ENCODE measurements at regions not wholly inside any gene's neighbourhood (a gene's known extent, or its start where the extent isn't known, plus 50 kb on each side); places are given as distances from the start of the nearest gene placed in this dataset.
"Not testable (repeated sequence)": the region's sequence is repeated elsewhere in the genome, so short reads cannot be mapped to it uniquely, and the experiment has no call there.

DNA sequence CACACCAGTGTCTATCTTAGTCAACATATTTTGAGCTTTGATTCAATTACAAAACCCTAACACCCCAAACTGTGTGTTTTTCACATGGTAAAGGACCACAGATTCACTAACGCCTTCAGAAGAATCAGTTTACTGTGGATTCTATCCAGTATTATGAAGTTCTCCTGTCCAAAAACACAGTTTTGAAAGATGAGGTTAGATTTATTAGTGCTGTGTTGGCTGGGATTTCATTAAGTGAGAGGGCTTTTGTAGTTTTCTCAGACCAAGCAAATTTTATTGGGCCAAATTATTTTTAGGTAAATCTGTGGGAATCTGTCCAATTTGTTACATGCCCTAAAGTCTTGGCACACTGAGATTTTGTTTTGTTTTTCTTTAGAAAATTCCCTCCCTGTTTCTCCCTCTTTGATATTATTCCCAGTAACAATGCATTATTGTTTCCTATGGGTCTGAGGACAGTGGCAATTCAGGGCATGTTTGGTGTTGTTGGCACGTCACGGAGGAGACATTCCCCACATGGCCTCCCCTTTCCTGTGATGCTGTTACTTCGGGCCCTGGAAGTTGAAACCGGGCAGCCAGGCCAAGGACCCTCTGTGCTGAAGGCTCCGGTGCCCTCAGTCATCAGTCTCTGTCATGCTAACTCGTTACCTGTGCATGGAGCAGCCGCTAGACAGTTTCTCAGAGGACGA is 87.5 kb upstream of the ALKAL2 start:
- DNase-seq, result no peak

GRCh38 chr2:368386-368785 is 80.5 kb upstream of the ALKAL2 start:
- DNase-seq, result no peak

GRCh38 chr2:367246-367645 is 79.4 kb upstream of the ALKAL2 start:
- DNase-seq, result no peak

- DNase-seq, result no peak
These were observed 78.8 kb upstream of the ALKAL2 start for GRCh38 chr2:366706-367105.

- no peak for DNase-seq
These were observed 77.7 kb upstream of the ALKAL2 start for GRCh38 chr2:365367-366275.

DNA sequence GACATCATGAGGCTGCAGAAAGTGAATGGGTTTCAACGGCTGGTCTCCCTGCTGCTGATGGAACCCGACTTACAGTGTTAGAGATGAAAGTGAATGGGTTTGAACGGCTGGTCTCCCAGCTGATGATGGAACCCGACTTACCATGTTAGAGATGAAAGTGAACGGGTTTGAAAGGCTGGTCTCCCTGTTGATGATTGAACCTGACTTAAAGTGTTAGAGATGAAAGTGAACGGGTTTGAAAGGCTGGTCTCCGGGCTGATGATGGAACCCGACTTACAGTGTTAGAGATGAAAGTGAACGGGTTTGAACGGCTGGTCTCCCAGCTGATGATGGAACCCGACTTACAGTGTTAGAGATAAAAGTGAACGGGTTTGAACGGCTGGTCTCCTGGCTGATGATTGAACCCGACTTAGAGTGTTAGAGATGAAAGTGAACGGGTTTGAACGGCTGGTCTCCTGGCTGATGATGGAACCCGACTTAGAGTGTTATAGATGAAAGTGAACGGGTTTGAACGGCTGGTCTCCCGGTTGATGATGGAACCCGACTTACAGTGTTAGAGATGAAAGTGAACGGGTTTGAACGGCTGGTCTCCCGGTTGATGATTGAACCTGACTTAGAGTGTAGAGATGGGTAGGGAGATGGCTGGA is 76.1 kb upstream of the ALKAL2 start:
- no peak for DNase-seq

GRCh38 chr2:362924-363323 is 75.0 kb upstream of the ALKAL2 start:
- no peak for DNase-seq

GRCh38 chr2:360124-360523 is 72.2 kb upstream of the ALKAL2 start:
- DNase-seq, result no peak

- DNase-seq, result no peak
These were observed 71.2 kb upstream of the ALKAL2 start for GRCh38 chr2:359047-359446.

DNA sequence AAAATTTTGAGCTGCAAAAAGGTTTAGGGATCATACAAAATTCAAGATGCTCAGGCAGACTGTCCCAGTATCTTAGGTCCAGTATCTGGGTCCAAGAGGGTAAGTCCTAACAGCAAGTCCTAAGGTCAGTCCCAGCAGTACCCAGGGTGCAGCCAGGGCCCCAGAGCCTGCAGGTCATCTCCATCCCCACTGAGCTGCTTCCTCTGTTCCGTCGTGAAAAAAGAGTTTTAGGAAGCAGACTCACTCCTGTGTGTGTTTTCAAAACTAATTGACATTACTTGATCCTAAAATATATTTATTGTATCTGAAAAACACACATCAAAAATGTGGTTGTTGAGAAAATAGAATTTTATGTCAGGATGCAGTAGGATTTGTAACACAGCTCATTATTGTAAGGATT is 69.9 kb upstream of the ALKAL2 start:
- DNase-seq, result no peak

- DNase-seq, result not testable (repeated sequence)
These were observed 68.4 kb upstream of the ALKAL2 start for GRCh38 chr2:356304-356703.

GRCh38 chr2:355773-356172 is 67.9 kb upstream of the ALKAL2 start:
- DNase-seq, result no peak

GRCh38 chr2:352696-353095 is 64.8 kb upstream of the ALKAL2 start:
- DNase-seq, result no peak

GRCh38 chr2:349390-349789 is 61.5 kb upstream of the ALKAL2 start:
- DNase-seq, result no peak

DNA sequence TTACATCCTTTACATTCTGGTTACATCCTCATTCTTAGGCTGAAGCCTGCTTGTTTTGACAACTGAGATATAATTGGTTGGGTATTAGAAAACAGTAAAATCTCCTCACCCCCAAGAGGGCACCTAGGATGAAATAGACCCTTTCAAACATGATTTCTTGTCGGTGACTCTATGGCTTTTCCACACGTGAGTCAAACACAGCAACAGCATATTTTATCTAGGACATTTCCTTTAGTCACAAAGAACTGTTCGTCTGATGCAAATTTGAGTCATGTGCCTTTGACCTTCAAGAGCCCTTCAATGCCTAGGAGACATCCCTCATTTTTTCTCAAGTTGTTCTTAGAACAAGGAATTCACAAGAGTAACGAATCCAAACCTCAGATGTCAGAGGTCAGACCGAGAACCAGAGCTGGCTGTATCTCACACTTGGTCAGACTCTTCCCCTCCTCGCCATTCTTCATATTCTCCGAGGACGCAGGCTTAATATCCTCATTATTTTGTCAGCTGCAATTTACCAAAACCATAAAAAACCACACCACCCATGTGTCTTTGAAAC is 60.5 kb upstream of the ALKAL2 start:
- DNase-seq, result no peak

GRCh38 chr2:344811-345210 is 56.9 kb upstream of the ALKAL2 start:
- no peak for DNase-seq

- no peak for DNase-seq
These were observed 55.5 kb upstream of the ALKAL2 start for GRCh38 chr2:343355-343754.

- no peak for DNase-seq
These were observed 54.0 kb upstream of the ALKAL2 start for GRCh38 chr2:341912-342311.

- no peak for DNase-seq
These were observed 53.2 kb upstream of the ALKAL2 start for GRCh38 chr2:341017-341542.

Measured in suppressor macrophage treated with lipopolysaccharide for 4 hours (primary cell).